ENCODE measurements at regions not wholly inside any gene's neighbourhood (a gene's known extent, or its start where the extent isn't known, plus 50 kb on each side); places are given as distances from the start of the nearest gene placed in this dataset.

- no peak for ATAC-seq
- no peak for TF ChIP-seq TSHZ2 (CRISPR knock-in tag; IDR thresholded peaks at IDR 0.05)
- no peak for TF ChIP-seq GLIS3 (CRISPR knock-in tag; IDR thresholded peaks at IDR 0.05)
- TF ChIP-seq OSR1 (CRISPR knock-in tag; IDR thresholded peaks at IDR 0.05) = no peak
- no peak for TF ChIP-seq CREB5 (CRISPR knock-in tag; IDR thresholded peaks at IDR 0.05; ENCODE audit: low read depth)
- no peak for TF ChIP-seq POU6F1 (CRISPR knock-in tag; IDR thresholded peaks at IDR 0.05; ENCODE audit: borderline replicate concordance, low read depth)
- no peak for TF ChIP-seq ZNF8 (CRISPR knock-in tag; IDR thresholded peaks at IDR 0.05)
- TF ChIP-seq ZNF70 (CRISPR knock-in tag; IDR thresholded peaks at IDR 0.05) = no peak
- TF ChIP-seq TCF4 (CRISPR knock-in tag; IDR thresholded peaks at IDR 0.05; ENCODE audit: borderline replicate concordance) = no peak
- TF ChIP-seq BACH2 (CRISPR knock-in tag; IDR thresholded peaks at IDR 0.05; ENCODE audit: borderline replicate concordance) = no peak
- TF ChIP-seq PPARA (CRISPR knock-in tag; IDR thresholded peaks at IDR 0.05; ENCODE audit: borderline replicate concordance) = no peak
- no peak for TF ChIP-seq ESRRG (CRISPR knock-in tag; IDR thresholded peaks at IDR 0.05)
- TF ChIP-seq CSRNP3 (CRISPR knock-in tag; IDR thresholded peaks at IDR 0.05) = no peak
- no peak for TF ChIP-seq SNAI2 (CRISPR knock-in tag; IDR thresholded peaks at IDR 0.05)
- TF ChIP-seq RARB (CRISPR knock-in tag; IDR thresholded peaks at IDR 0.05) = no peak
- TF ChIP-seq ZNF565 (CRISPR knock-in tag; conservative IDR thresholded peaks at IDR 0.05; ENCODE audit: low read depth) = no peak
Measured at GRCh38 chr2:545228-545627, 132.0 kb downstream of the TMEM18 start.

- TF ChIP-seq ZFP30 (CRISPR knock-in tag; IDR thresholded peaks at IDR 0.05) (no peak), GLIS3 (CRISPR knock-in tag; IDR thresholded peaks at IDR 0.05) (no peak), ZNF565 (CRISPR knock-in tag; conservative IDR thresholded peaks at IDR 0.05; ENCODE audit: low read depth) (no peak), PATZ1 (CRISPR knock-in tag; IDR thresholded peaks at IDR 0.05; ENCODE audit: borderline replicate concordance) (no peak), TSHZ2 (CRISPR knock-in tag; IDR thresholded peaks at IDR 0.05) (no peak), TCF4 (CRISPR knock-in tag; IDR thresholded peaks at IDR 0.05; ENCODE audit: borderline replicate concordance) (no peak), CSDC2 (CRISPR knock-in tag; IDR thresholded peaks at IDR 0.05) (no peak), ARNTL (CRISPR knock-in tag; IDR thresholded peaks at IDR 0.05; ENCODE audit: borderline replicate concordance, low read depth) (no peak), PPARA (CRISPR knock-in tag; IDR thresholded peaks at IDR 0.05; ENCODE audit: borderline replicate concordance) (no peak)
- no peak for ATAC-seq
Measured at GRCh38 chr2:538646-539045, 138.6 kb downstream of the TMEM18 start.
